A172 (cell line): ENCODE measurements at regions not wholly inside any gene's neighbourhood (a gene's known extent, or its start where the extent isn't known, plus 50 kb on each side); places are given as distances from the start of the nearest gene placed in this dataset.

Experiments
- DNase-seq: peaks from one replicate; pipeline ENCODE4 v3.0.0-alpha.2; 2015; ENCODE audit warnings: low spot score

DNA sequence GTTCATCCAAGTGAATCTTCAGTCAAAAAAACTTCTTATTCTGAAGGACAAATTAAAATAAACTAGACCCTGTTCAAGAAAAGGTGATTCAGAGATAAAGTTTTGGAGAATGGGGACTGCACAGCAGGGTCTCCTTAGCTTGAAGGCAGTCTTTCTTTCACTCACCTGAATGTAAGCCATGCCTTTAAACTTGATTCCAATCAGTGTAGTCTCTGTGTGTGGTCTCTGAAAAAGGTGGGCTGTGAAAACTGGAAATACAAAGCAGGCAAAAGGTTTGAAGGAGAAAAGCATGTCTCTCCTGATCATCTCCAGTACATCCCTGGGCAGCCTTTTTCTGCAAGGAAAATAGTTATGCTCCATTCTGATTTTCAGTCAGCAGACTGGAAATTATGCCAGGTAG is 188.0 kb upstream of the SASH1 start:
- no peak for DNase-seq

DNA sequence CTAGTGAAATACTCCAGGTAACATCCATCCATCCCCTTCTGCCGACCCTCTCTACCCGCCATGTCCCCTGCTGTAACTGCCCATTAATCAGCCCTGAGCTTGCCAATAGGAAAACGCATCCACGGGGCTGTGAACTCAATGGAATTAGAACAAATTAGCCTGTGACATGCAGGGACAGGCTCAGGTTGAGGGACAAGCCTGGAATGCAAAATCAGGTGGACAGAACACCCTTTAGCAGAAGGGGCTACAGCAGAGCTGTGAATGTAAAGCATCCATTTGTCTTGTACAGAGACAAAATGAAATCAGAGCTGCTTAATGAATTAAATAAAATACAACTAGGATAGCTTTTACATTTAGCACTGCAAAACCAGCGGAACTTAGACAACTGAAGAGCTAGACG is 187.3 kb upstream of the SASH1 start:
- no peak for DNase-seq

- no peak for DNase-seq
Observed at GRCh38 chr6:148157841-148158240, 184.8 kb upstream of the SASH1 start.

DNA sequence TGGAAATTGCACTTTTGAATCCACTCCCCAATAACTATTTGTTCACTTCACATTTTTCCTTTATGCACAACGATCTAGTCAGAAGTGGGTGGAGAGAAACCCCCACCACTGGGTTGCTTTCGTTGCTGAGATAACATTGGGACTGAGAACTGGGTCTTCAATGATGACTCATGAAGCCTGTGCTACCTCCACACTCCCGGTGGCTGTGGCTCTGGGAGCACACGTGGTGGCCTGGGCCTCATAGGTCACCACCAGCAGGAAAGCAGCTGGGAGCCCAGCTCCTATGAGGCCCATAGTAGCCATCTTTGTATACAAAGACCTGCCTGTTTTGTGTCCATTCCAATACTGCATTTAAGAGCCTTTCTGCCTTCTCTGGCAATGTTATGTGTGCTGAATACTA is 178.0 kb upstream of the SASH1 start:
- no peak for DNase-seq

- DNase-seq = peak; percentile 46
Observed at GRCh38 chr6:148166339-148166968, 176.2 kb upstream of the SASH1 start.

DNA sequence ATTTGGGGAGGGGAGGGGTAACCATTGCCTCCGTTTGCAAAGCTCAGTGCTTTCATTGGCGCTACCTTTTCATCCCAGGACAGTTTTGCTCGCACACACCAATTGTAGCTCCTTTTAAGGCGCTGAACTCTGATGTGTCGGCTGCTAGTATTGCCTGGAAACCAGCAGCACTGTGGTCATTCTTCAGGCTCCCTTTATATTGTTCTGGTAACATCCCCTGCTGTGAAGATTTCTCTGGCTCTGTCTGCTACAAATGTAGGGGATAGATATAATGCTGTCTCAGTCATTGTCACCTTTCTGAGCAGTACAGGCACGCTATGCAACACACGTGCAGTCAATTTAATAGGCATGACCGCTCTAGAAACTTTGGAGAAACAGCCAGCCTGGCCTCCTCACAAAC is 172.9 kb upstream of the SASH1 start:
- DNase-seq = no peak

GRCh38 chr6:148170286-148170685 is 172.4 kb upstream of the SASH1 start:
- no peak for DNase-seq

DNA sequence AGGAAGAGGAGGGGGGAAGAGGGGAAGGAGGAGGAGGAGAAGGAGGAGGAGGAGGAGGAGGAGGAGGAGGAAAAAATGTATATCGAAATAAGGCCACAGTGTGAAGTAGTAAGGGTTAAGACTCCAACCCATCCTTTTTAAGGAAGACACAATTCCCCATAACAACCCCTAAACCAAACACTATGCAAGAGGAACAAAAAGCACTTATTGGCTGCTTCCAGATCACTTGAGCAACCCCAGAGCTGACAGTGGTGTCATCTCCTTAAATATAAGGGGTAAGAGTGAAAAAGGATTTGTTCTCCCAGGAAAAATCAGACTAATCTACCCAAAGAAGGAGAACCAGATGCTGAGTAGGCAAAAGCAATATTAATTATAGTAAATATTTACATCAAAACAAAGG is 169.1 kb upstream of the SASH1 start:
- no peak for DNase-seq

- no peak for DNase-seq
Observed at GRCh38 chr6:148175550-148176188, 167.0 kb upstream of the SASH1 start.

DNA sequence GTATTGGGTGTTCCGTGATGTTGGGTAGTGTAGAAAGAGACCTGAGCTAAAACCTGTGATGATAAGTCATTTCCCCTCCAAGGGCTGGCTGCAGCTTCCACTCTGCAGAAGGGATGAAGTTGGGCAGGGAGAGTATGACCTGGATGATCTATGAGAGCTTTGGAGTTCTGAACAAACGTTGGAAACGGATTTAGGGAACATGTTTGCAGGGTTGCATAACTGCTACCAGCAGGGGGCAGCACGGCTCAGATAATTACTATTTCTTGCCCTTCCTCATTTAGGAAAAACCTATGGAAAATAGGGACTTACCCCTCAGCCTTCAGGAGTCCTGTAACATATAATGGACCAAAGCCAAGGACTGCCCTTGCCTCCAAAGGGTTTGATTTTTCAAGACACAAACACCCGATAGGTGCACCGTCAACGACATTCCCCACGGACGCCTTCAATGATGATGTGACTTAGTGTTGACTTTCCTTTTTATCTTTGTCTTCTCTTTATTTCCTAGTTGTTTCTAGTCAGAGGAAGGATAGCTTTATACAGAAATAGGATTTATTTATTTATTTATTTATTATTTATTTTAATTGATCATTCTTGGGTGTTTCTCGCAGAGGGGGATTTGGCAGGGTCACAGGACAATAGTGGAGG is 164.9 kb upstream of the SASH1 start:
- peak; percentile 51 for DNase-seq

- DNase-seq = peak; percentile 31
Observed at GRCh38 chr6:148179786-148180185, 162.9 kb upstream of the SASH1 start.

DNA sequence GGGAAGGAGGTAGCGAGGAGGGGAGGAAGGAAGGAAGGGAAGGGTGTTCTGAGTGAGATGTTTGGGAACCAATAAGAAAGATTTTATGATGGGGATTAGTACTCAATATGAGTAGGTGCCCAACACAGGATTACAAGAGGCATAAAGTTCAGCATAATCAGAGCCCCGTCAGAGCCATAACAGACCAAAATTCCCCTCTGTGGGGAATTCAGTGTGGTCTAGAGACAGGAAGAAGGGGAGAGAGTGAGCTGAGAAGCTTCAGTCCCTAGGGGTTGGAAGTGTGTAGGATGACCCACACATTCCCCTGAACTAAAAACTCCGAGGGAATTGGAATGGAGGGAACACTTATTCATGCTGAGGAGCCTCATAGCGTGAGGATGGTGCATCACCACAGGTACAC is 160.3 kb upstream of the SASH1 start:
- DNase-seq = no peak

GRCh38 chr6:148183776-148184175 is 158.9 kb upstream of the SASH1 start:
- DNase-seq = no peak

DNA sequence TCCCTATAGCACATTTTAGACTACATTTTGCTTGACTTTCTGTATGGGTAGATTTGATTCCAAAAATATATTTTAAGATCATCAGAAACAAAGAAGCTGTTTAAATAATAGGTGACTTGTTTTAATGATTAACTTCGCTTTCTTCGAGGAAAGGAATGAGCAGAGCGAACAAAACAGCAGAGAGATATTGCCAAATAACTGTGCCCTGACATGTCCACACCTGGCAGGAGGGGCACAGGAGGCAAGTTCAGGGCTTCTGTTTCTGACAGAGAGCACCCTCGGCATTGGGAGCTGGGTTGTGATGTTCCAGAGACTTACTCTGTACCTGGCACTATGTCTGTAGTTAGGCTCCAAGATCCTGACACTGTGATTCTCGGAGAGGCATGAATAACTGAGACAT is 155.7 kb upstream of the SASH1 start:
- DNase-seq = no peak

- DNase-seq = peak; percentile 25
Observed at GRCh38 chr6:148192310-148192709, 150.3 kb upstream of the SASH1 start.

DNA sequence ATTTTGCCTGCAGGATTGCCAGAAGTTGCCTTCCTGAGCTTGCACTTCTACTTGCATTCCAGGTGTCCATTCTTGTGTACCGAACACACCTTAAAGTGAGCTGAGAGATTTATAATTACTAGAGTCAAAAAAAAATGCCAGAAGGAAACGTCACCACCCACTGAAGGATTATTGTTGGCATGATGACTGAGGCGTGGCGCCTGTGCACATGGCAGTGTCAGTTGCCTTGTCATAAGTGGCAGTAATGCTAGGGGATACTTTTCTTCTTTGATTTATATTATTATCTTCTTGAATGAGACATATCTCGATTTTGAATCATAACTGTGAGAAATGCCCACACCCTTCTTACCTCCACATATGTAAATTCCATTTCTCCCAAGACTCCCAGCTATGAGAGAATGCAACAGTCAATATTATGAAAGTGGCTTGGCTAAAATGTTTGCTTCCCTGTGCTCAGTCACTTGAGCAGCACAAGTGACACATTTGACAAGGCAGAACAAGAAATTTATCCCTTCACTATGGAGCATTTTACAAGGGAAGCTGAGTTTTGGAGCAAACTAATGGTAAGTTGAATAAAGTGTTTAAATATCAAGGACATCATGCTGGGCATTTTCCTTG is 149.5 kb upstream of the SASH1 start:
- no peak for DNase-seq

DNA sequence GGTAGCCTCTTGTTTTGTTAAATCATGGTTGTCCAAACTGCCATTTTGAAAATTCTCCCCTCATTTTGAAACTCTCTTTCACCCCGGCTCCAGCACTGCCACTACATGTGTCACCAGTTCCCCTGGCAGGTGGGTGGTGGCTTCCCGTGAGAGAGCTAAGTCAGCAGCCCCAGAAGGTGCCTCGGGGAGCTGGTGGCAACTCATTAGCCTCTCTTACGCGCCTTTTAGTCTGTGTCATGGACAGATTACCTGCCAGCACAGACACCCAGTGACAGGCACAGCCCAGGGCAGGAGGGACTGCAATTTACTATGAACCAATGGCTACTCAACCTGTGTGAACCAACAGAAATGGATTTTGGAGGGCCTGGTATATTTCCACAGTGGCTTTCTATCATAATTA is 147.1 kb upstream of the SASH1 start:
- no peak for DNase-seq

DNA sequence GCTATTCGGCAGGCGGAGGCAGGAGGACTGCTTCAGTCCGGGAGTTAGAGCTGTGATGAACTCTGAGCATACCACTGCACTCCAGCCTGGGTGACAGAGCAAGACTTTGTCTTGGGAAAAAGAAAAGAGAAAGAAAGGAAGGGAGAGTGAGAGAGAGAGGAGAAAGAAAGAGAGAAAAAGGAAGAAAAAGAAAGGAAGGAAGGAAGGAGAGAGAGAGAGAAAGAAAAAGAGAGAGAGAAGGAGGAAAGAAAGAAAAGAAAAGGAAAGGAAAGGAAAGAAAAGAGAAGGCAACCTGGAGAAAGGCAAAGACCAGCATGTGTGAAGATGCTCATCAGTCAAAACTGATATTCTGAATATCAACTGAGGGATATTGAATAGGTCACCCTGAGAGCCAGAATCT is 143.1 kb upstream of the SASH1 start:
- DNase-seq = no peak

DNA sequence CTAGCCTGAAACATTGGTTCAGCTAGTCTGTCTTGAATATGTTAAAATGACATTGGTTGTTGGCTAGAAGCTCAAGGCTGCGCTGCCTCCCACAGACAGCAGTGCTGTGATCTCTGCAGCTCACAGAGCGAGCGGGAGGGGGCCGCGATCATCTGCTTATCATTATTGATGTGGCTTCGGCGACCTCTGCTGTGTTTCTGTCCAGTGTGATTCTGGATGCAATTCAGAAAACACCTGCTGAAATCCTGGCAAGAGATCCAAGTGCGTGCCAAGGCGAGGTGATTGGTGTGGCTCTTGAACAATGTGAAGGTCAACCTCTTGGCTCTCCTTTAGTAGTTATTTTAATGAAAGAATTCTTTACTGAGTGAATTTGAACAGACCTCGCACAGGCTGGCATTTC is 142.3 kb upstream of the SASH1 start:
- no peak for DNase-seq

DNA sequence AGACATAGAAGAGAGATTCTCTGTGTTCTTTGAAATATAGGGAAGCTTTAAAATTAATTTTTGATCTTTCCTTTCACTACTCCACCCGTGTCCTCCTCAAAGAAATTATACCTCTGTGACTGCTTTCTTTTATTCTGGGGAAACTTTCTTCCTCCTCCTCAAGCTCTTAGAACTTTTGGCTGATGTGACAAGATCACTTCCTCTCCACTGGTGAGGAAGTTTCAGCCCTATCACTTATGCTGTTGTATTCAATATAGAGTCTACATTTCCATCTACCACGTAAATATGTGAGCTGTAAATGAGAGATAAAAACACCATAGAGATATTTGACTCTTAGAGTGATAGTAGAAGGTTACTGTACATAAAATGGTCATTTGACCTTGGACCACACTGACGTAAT is 141.9 kb upstream of the SASH1 start:
- no peak for DNase-seq

DNA sequence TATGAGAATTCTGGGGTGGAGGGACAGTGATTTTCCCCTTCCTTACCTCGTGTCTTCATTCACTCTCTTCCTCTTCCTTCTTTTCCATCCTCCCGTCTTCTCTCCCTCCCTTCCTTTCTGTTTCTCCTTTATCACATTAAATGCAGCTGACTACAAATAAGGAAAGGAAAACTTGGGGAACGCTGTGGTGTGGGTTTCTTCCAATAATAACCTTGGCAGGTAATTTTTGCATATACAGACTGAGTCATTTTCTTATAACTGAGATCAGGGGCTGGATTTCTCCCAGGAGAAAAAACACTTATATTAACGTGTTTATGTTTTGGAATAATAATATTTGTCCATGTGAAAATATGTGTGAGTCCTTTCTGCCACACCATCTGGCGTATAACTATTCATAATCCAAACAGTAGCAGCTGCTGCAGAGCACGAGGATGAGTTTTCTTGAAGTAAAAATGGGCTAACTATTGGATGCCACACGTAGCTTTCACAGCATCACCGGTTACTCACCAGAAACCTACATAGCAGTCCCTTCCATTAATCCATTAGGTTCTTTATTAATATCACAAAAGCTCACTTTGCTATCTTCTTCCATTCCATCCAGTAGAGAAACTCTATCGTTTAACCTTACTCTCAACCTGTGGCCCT is 139.2 kb upstream of the SASH1 start:
- DNase-seq = no peak

DNA sequence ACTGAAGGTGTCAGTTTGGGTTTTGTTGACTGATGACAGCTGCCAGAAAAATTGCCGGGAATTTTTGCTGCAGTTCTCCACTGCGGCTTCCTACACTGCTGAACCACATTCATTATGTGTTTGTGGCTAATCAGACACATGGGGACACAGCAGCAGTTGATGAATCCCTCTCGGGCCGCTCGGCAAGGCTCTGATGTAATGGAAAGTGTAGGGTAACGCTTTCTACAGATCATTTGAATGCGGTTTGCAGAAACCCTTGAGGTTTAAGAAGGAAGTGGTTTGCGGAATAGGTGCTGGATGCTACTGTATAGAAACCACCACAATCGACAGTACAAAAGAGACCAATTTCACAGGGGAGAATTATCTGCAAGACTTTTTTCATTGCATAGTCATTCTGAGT is 138.7 kb upstream of the SASH1 start:
- DNase-seq = peak; percentile 88

DNA sequence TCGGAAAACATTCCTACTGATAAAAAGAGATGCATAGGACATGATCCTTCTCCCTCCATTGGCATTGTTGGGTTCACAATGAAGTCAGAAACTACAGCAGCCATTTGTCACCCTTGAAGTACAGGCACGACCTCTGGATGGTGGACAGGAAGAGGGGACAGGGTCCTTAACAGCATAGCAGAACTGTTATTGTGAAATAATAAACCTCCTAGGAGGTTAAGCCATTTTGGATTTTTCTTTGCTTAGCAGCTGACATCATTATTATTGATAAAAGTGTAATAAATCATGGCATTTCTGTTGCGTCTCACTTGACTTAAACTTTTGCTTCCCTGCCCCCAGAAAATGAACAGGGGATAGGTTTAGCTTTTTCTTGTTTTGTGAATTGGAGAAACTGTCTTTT is 134.3 kb upstream of the SASH1 start:
- DNase-seq = no peak
